Inferior parietal cortex (tissue), 1 donor: ENCODE measurements at regions not wholly inside any gene's neighbourhood (a gene's known extent, or its start where the extent isn't known, plus 50 kb on each side); places are given as distances from the start of the nearest gene placed in this dataset.

Experiments used
- DNase-seq: peaks from one replicate; pipeline ENCODE4 v3.0.0-alpha.2; 2016; ENCODE audit errors: extremely low spot score

DNA sequence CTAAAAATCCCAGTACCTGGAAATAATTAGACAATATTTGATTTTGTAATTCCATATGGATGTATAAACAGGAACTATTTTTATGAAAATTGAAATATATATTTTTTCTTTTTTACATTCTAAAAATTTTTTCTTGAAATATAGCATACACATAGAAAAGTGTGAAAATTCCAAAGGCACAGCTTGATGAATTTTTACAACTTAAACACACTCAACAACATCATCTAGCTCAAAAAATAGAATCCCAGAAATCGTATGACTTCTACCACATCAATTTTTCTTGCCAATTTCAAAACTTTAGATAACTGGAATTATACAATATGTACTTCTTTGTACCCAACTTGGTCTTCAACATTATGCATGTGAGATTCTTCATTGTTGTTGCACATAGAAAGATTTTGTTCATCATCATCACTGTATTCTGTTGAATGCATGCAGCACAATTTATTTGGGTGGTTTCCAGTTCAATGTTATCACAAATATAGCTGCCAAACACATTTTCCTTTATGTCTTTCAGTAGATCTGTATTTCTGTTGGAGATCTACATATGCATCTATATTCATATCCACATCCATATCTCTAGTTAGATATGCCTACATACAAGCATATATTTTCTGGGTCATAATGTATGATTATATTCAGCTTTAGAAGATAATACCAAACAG lies 340.7 kb upstream of the SLIT2 start:
- DNase-seq: peak; percentile 14

DNA sequence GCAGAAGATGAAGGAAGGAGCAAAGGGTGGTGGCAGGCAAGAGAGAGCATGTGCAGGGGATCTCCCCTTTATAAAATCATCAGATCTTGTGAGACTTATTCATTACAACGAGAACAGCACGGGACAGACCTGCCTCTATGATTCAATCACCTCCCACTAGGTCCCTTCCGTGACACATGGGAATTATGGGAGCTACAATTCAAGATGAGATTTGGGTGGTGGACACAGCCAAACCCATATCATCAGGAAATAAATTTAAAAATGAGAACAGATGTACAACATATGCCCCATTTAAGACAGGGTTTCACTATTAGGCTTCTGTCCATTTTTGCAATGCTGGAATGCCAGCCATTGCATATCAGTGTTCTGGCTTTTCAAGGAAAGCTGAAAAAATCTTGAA lies 346.7 kb upstream of the SLIT2 start:
- no peak for DNase-seq

DNA sequence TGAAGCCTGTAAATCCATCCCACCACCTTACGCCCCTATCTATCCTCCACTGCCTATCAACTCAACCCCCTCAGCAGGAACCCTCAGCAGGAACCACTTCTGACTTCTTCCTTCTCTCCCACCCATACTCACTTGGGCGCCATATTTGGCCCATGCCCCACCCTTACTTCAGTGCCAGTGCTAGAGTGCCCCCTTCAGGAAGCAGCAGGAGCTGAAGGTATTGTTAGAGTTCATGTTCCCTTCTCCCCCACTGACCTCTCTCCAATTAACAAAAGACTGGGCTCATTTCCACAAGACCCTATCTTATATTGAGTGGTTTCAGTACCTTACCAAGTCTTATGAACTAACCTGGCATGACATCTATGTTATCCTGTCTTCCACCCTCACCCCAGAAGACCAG lies 363.1 kb upstream of the SLIT2 start:
- DNase-seq: no peak

DNA sequence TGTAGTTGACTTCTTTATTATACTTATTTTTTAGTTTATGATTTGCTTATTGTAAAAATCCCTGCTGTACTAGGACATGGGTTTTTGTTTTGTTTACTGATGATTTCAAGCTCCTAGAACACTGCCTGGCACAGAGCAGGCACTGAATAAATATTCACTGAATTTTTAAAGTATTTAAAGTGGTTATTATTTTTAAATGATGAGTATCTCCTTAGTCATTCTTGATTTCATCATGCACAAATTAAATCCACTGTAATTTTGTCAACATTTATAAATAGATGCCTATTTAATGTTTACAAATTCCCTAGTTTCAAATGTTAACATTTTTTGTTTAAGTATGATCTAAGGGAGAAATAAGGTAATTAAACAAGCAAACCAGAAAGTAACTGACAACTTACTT lies 367.9 kb upstream of the SLIT2 start:
- DNase-seq: no peak

DNA sequence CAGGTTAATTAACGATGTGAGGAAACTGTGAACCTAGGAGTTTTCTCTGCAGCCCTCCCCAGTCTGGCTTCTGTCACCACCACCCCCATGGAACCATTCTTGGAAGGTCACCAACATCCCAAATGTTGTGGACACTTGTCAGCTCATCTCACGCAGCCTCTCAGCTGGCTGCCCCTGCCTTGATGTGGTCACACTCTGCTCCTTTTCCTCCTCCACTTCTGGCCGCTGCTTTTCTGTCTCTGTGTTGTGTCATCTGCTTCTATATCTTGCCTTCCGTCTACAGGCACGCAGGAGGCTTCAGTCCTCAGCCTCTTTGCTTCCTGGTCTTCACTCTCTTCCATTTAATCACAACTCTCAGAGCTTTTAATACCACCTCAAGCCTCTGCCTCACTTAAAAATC lies 371.5 kb upstream of the SLIT2 start:
- no peak for DNase-seq

DNA sequence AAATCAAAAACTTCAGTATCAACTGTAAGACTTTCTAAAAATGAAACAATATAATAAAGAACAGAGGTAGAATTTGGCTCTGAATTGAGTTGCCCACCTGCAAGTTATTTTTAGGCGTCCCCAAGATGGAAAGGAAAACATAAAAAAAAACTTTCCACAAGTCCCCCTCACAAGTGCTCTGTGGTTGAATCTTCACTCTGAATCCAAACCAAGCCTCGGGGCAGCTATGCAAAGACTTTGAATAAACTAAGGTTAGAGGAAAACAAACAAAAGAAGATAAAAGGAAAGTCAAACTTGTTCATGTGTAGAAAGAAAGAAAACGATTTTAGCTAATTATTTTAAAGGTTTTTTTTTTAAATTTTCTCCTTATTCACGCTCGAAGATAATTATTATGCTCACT lies 372.4 kb upstream of the SLIT2 start:
- no peak for DNase-seq

DNA sequence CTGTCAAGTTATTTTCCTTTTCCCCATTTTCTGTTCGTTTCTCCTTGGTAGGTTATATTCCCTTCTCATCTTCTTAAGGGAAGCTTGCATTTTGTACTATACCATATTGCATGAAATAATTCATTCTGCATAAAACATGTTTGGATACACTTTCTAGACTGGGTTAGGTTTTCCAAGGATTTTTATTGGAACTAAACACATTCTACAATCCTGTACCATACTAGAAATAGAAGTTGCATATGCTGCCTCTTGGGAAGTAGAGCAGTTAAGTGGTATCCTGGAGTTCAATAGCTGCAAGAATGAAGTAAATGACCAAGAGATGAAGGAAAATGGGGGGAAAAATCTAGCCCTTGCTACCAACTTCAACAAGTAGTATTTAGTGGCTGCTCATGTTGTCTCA lies 393.7 kb upstream of the SLIT2 start:
- DNase-seq: no peak

DNA sequence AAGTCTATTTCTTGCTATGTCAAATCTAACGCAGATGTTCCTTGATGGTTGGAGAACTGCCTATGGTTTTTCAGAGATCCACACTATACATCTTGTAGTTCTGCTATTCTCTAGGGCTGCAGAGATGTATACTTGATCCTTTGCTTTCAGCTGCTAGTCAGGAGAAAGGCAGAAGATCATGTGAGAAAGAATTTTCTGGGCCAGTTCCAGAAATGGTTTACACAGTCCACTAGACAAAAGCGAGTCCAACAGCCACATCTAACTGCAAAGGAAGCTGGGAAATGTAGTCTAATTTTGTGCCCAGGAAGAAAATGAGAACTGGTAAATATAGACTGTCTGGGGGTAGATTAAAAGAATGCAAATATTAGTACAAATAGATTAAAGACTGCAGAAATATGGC lies 394.3 kb upstream of the SLIT2 start:
- no peak for DNase-seq

DNA sequence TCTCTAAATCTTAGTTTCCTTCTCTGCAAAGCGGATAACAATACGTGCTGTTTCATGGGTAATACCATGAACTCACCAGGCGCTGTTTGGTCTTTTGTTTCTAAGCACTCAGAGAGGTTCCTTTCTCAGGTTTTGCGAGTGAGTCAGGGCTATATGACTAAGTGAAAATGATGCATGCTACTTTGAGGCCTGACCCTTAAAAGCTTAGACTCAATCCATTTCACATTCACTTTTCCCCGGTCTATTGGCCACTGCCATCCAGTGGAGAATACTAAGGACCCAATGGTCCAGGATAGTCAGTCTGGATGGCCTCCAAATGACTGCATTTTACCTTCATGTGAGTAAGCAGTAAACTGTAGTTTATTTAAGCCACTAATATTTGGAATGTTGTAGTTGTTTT lies 400.8 kb upstream of the SLIT2 start:
- no peak for DNase-seq

DNA sequence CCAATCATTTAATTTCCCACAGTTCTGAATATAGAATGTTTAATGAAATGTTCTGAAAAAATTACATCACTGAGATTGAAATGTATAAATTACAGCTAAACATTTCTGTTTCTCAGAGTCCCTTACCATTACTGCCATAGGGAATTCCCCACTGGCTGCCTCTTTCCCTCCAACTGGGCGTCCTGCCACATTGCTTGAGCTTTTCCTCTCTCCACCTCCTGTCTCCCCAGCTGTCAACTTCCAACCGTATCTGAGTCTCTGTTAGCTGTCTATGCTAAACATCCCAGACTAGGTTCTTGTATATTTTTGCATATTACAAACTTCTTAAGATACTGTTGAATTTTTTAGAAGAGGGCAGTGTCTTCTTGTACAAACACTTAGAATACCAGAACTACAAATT lies 407.3 kb upstream of the SLIT2 start:
- DNase-seq: no peak

DNA sequence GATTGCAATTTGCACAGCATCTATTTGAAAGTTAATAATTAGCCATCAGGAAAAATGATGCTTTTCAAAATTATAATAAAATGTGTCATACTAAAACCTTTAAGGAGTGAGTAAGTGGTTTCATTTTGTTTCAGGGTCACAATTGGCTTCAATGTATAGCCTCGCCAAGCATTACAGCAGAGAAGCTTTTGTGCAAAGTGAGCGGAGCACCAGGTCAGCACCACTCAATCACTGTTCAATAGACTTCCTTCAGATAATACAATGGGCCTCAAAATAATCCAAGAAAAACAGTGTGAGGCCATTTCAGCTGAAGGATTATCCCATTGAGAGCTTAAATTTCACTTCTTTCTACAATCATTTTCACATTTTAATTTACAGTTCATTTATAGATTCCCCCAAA lies 409.2 kb upstream of the SLIT2 start:
- DNase-seq: no peak

DNA sequence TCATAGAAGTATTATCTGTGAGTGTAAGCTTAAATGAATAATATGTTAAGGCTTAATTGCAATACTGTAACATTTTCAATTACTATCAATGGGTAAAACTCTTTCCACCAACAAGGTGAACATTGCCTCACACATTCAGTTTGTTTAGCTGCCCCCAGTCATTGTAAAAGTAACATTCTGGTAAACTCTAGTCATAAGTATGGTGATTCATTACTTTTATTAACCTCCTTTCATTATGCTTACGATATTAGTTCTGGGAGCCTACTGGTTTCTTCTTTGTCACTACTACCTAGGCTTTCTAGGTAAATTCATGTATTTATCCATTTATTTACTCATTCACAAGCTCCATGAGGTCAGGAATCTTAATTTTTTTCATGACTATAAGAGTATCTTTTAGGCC lies 412.8 kb upstream of the SLIT2 start:
- no peak for DNase-seq

DNA sequence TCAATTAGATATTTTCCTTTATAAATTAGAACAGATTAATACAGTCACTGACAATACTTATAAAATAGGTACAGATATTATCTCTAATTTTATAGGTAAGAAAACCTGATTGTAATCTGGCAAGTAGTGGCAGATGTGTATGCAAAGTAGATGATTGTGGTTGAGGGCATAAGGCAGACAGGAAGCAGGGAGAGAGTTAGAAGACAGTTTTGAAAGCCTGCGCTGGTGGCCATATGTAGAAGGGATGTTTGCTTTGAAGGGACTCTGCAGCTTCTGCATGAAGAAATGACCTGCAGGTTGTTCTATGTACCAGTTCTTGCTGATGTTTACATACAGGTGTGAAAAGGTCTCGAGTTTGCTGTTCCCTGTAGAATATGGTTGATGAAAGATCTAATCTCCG lies 416.3 kb upstream of the SLIT2 start:
- no peak for DNase-seq

DNA sequence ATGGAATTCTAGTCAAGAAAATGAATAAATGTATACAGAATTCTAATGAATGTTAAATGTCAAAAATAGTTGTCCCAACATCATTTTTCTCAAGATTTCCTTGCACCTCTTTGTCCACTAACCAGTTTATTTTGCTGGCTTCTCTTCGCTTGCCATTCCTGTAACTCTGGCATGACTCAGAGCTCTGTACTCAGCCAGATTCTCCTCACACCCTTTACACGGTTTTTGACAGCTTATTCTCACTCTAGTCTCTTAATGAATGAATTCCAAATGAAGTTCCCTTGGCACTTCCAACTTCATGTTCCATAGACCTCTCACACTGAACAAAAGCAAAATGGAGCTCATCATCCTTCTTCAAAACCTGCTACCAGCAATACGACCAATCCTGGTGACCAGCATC lies 419.3 kb upstream of the SLIT2 start:
- peak; percentile 16 for DNase-seq

DNA sequence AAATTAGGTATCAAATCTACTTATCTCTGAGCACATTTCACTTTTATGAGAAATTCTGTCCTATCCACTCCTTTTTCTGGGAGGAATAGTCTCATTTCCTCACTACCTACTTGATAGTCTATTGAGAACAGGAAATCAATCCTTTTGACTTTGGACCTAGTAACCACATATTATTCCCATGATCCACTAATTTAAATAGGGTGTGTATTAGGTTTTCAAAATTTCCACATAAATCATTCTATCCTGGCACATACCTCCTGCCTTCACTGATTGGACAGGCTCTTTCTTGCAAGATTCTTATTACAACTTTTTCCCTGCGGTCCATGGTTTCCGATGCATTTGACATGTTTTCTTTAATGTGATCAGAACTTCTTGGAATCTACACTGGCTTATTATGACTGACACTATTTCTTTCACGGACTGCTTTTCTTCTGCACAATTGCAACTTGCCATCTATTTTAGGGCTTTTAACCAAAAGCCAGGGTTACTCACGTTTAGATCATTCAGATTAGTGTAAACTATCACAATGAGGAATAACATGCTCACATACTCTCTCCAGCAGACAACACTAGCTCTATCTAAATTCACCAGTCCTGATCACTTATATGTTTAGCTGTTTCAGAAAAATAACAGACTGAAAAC lies 419.9 kb upstream of the SLIT2 start:
- no peak for DNase-seq

DNA sequence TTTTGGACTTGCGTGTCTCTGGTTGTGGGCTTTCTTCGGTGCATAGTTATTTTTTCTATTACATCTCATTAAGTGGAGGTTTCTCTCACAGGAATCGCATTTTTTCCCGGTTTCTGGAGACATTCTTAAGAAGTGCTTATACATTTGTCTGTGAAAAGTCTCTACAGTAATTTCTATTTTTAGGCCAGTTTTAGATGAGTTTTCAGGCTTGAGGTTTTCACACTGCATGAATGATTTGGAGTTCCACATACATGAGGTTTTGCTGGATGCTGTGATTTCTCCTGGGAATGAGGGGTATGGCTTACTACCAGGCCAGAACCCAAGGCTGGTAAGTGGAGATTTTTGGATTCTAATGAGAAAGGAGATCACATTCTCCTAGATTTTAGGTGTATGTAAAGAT lies 422.6 kb upstream of the SLIT2 start:
- no peak for DNase-seq

DNA sequence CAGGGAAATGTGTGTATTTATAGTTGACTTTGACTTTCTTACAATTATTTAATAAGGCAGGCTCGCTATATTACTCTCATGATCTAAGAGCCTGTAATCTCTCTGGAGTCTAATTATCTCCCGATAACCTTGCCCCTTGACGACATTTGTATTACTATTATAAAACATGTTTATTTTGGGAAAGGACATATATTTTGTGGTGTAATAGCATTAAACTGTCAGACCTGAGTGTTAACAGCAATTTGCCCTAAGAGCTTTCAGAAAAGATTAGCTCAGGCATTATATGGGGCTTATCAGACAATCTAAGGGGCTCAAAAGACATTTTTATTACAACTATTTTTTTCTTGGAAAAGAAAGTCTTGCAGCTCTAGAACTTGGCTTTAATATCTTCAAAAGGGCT lies 427.9 kb upstream of the SLIT2 start:
- DNase-seq: no peak

DNA sequence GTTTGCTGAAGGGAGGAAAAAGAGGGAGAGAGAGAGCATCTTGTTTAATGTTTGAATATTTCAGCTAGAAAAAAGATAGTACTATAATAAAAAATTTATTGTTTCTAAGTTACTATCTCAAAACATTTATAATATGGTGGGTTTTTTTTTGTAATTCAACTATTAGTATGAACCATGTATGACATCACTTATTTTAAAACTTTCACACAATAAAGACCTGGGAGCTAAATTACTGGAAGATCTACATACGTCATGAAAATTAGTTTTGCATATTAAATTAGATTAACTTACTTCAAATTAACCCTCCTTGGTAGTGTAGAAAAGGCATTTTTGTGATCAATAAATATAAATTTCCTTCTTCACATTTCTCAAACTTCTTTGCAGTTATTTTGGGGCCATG lies 432.0 kb upstream of the SLIT2 start:
- DNase-seq: no peak

DNA sequence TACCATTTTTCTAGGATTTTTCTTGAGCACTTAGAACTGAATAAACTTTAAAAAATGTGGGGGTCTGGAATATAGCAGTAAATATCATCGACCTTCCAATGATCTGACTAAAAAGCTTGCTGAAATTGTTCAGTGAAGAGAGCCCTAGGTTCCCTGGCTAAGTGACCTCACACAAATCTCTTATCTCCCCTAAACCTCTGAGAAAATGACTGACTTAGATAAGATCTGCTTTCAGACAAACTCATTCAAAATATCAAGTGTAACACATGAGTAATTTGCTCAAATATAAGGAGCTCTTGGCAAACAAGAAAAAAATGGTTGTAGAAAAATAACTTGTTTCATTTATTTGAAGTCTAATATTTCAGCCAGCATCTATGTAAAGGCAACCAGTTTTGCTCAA lies 441.7 kb upstream of the SLIT2 start:
- no peak for DNase-seq

DNA sequence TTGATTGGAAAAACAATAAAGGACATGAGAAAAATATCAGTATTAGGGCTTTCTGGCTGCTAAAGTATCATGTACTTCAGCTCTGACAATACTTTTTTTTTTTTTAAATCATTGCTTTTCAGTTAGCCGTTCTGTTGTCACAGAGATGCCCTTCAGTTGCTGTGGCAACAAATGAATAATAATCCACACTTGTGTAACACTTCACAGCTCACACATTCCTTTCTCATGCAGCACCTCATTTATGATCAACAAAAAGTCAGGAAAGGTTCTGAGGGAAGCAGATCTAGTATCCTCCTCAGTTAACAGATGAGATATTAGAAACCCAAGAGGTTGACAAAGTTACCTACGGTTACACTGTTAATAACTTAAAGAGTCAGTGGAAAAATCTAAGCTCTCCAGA lies 444.2 kb upstream of the SLIT2 start:
- DNase-seq: no peak

DNA sequence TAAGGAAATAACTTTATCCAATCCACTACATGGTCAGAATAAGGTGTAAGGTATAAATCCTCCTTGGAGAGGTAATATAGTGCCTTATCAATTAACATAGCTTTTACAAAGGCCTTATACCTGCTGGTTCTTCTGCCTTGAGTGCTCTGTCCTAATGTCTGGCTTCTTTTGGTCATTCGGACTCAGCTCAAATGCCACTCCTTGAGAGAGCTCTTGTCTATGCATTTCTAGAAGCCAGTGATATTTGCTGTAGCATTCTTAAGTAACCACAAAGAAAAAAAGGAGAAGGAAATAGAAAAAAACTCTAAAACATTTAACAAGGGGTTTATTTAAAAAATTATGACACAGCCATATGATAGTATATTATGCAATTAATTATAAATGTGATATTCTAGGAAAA lies 444.8 kb upstream of the SLIT2 start:
- no peak for DNase-seq

DNA sequence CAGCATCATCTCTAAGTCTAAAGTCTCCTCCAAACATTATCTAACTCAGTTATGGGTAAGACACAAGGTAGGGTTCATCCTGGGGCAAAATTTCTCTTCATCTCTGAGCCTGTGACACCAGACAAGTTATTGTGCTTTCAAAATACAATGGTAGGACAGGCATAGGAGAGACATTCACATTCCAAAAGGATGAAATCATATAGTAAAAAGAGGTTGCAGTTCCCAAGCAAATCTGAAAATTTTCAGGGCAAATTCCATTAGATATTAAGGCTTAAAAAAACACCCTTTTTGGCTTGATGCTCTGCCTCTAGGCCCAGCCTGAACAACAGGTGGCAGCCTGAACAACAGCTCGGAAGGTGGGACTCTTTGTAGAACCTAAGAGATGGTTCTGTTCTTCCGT lies 448.3 kb upstream of the SLIT2 start:
- DNase-seq: no peak

DNA sequence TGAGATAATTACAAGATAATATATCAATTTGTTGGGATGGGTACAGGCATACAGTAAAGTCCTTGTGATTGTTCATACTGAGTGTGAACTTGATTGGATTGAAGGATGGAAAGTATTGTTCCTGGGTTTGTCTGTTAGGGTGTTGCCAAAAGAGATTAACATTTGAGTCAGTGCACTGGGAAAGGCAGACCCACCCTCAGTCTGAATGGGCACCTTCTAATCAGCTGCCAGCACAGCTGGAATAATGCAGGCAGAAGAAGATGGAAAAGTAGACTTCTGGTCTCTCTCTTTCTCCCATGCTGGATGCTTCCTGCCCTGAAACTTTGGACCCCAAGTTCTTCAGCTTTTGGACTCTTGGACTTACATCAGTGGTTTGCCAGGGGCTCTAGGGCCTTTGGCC lies 457.9 kb upstream of the SLIT2 start:
- DNase-seq: no peak
